ENCODE measurements at regions not wholly inside any gene's neighbourhood (a gene's known extent, or its start where the extent isn't known, plus 50 kb on each side); places are given as distances from the start of the nearest gene placed in this dataset.

DNA sequence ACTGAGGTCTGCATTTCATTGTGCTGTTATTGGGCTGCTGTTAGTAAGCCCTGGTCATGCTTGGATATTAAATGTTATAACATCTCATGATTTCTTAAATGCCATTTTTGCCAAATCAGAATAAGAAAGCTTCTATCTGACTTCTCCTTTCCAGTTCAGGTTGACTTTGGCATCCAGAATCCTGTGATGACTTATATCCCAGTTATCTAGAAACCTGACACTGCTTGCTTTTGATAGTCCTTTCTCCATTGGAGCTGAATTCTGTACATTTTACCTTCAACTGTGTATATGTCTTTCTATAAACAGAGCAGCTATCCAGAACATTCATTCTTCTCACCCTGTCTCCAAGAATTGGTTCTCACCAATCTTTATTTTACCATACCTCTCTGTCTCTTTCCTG is 257.7 kb upstream of the GNPDA2 start:
- H2BK15ac ChIP-seq (ENCODE audit: low read depth, low read length) = no peak overlapping the region
- intact Hi-C loops (cut with micrococcal nuclease) = no loop called here
- no peak overlapping the region for H3K4ac ChIP-seq (ENCODE audit: low read depth, low read length)
- H3K9ac ChIP-seq (ENCODE audit: low read depth, low read length) = no peak overlapping the region
- H2AK5ac ChIP-seq (ENCODE audit: low read depth, low read length) = no peak overlapping the region
- ChIA-PET CTCF (no interaction called here), POLR2A (ENCODE audit: unreplicated experiment) (no interaction called here)
- H3K27me3 ChIP-seq (ENCODE audit: control insufficient read depth, insufficient read depth, low read length) = no peaks in the 10 kb centered on the region
- no peak overlapping the region for H3K23ac ChIP-seq (ENCODE audit: low read depth, low read length)
- no peaks in the 10 kb centered on the region for H4K20me1 ChIP-seq (ENCODE audit: insufficient read depth, low read length)
- H3K18ac ChIP-seq (ENCODE audit: low read depth, low read length) = no peak overlapping the region
- H2BK5ac ChIP-seq (ENCODE audit: low read depth, low read length, poor library complexity, severe bottlenecking) = no peak overlapping the region
- no peaks in the 10 kb centered on the region for H3K79me1 ChIP-seq (ENCODE audit: low read depth in 1 of 2, low read length in 2 of 2)
- H2BK20ac ChIP-seq (ENCODE audit: low read depth, low read length) = no peak overlapping the region
- no peak for DNase-seq
- no peak overlapping the region for H3K27ac ChIP-seq (ENCODE audit: insufficient read depth, low read length)
- peaks cover 6% of the 10 kb centered on the region; the same call in 1 of the 2 replicates for H3K9me3 ChIP-seq (ENCODE audit: control insufficient read depth, insufficient read depth, low read length)
- no peak for ATAC-seq (ENCODE audit: low read depth)
- H3K56ac ChIP-seq (ENCODE audit: extremely low read depth, insufficient read depth, low read length) = no peak overlapping the region
- no peak overlapping the region for H3K4me2 ChIP-seq (ENCODE audit: low read depth, low read length)
- BruUV-seq (replicated peaks) = no TSS peak
- dilution Hi-C loops (cut with HindIII; ENCODE audit: low sequenced_read_pairs, unreplicated experiment) = no loop called here
- no peak overlapping the region for H4K91ac ChIP-seq (ENCODE audit: insufficient read depth, low read depth, low read length)
- H4K8ac ChIP-seq (ENCODE audit: low read depth in 2 of 2, low read length in 2 of 2) = no peak overlapping the region
- no peak overlapping the region for H2BK120ac ChIP-seq (ENCODE audit: low read depth, low read length)
- H2AK9ac ChIP-seq (replicated peaks; ENCODE audit: low read depth, low read length, poor library complexity) = no peak overlapping the region
- H3K36me3 ChIP-seq (ENCODE audit: control insufficient read depth, insufficient read depth, low read length) = no peaks in the 10 kb centered on the region
- no peak overlapping the region for H2AFZ ChIP-seq (replicated peaks; ENCODE audit: low read length, poor library complexity)
- TF ChIP-seq POLR2A (IDR thresholded peaks at IDR 0.05; ENCODE audit: low read depth, low read length) (no peak), RFX5 (IDR thresholded peaks at IDR 0.05; ENCODE audit: low read depth, low read length) (no peak), RAD21 (IDR thresholded peaks at IDR 0.05; ENCODE audit: low read length) (no peak), SMC3 (IDR thresholded peaks at IDR 0.05; ENCODE audit: low read depth, low read length) (no peak), CEBPB (IDR thresholded peaks at IDR 0.05; ENCODE audit: low read depth, low read length) (no peak), RCOR1 (IDR thresholded peaks at IDR 0.05; ENCODE audit: insufficient replicate concordance, low read length) (no peak), BHLHE40 (IDR thresholded peaks at IDR 0.05; ENCODE audit: low read depth, low read length) (no peak), CHD1 (IDR thresholded peaks at IDR 0.05; ENCODE audit: low read depth, low read length) (no peak), FOS (IDR thresholded peaks at IDR 0.05; ENCODE audit: low read depth, low read length) (no peak), MXI1 (IDR thresholded peaks at IDR 0.05; ENCODE audit: borderline replicate concordance, low read depth, low read length) (no peak), MAFK (IDR thresholded peaks at IDR 0.05; ENCODE audit: low read depth, low read length) (no peak), NFE2L2 (IDR thresholded peaks at IDR 0.05; ENCODE audit: low read depth, low read length) (no peak)
- TF ChIP-seq, protein P1, sequence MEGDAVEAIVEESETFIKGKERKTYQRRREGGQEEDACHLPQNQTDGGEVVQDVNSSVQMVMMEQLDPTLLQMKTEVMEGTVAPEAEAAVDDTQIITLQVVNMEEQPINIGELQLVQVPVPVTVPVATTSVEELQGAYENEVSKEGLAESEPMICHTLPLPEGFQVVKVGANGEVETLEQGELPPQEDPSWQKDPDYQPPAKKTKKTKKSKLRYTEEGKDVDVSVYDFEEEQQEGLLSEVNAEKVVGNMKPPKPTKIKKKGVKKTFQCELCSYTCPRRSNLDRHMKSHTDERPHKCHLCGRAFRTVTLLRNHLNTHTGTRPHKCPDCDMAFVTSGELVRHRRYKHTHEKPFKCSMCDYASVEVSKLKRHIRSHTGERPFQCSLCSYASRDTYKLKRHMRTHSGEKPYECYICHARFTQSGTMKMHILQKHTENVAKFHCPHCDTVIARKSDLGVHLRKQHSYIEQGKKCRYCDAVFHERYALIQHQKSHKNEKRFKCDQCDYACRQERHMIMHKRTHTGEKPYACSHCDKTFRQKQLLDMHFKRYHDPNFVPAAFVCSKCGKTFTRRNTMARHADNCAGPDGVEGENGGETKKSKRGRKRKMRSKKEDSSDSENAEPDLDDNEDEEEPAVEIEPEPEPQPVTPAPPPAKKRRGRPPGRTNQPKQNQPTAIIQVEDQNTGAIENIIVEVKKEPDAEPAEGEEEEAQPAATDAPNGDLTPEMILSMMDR (conservative IDR thresholded peaks at IDR 0.05; ENCODE audit: low read depth, low read length) = no peak
- TF ChIP-seq, protein P2, sequence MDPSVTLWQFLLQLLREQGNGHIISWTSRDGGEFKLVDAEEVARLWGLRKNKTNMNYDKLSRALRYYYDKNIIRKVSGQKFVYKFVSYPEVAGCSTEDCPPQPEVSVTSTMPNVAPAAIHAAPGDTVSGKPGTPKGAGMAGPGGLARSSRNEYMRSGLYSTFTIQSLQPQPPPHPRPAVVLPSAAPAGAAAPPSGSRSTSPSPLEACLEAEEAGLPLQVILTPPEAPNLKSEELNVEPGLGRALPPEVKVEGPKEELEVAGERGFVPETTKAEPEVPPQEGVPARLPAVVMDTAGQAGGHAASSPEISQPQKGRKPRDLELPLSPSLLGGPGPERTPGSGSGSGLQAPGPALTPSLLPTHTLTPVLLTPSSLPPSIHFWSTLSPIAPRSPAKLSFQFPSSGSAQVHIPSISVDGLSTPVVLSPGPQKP (IDR thresholded peaks at IDR 0.05; ENCODE audit: borderline replicate concordance, low read depth, low read length) = no peak
- TF ChIP-seq, protein P3, sequence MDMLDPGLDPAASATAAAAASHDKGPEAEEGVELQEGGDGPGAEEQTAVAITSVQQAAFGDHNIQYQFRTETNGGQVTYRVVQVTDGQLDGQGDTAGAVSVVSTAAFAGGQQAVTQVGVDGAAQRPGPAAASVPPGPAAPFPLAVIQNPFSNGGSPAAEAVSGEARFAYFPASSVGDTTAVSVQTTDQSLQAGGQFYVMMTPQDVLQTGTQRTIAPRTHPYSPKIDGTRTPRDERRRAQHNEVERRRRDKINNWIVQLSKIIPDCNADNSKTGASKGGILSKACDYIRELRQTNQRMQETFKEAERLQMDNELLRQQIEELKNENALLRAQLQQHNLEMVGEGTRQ (IDR thresholded peaks at IDR 0.05; ENCODE audit: low read depth, low read length) = no peak
- no peak overlapping the region for H3K4me3 ChIP-seq (ENCODE audit: insufficient read depth, low read depth, low read length)
- no peak overlapping the region for H3K14ac ChIP-seq (replicated peaks; ENCODE audit: low read depth, low read length)
- no peak overlapping the region for H4K5ac ChIP-seq (ENCODE audit: low read depth, low read length)
- in situ Hi-C loops (cut with MboI; ENCODE audit: low sequenced_read_pairs) = no loop called here
- no peaks in the 10 kb centered on the region for H3K9me1 ChIP-seq (ENCODE audit: insufficient read depth, low read length)
- no peaks in the 10 kb centered on the region for H3K4me1 ChIP-seq (ENCODE audit: control insufficient read depth, insufficient read depth, low read length)

Measured in IMR-90 (cell line).